Left ventricle myocardium inferior (tissue), 1 donor: ENCODE measurements at regions not wholly inside any gene's neighbourhood (a gene's known extent, or its start where the extent isn't known, plus 50 kb on each side); places are given as distances from the start of the nearest gene placed in this dataset.

Source experiments
- DNase-seq: peaks from one replicate; pipeline ENCODE4 v3.0.0-alpha.2; 2020
- H3K27ac ChIP-seq: fragments of 200-600 bp; replicated peaks from 2 replicates; pipeline ENCODE4 v1.8.0; 2021
- H3K27me3 ChIP-seq: fragments of 200-600 bp; 2 replicates; pipeline ENCODE4 v1.8.0; 2021; ENCODE audit warnings: low read depth
- H3K36me3 ChIP-seq: fragments of 200-600 bp; 2 replicates; pipeline ENCODE4 v1.8.0; 2021
- H3K4me1 ChIP-seq: fragments of 200-600 bp; 2 replicates; pipeline ENCODE4 v1.8.0; 2021
- H3K4me3 ChIP-seq: fragments of 200-600 bp; 2 replicates; pipeline ENCODE4 v1.8.0; 2021; ENCODE audit warnings: mild to moderate bottlenecking, moderate library complexity
- H3K9me3 ChIP-seq: fragments of 200-600 bp; replicated peaks from 2 replicates; pipeline ENCODE4 v1.8.0; 2021
- CTCF ChIP-seq: fragments of 200-600 bp; IDR thresholded peaks from 2 replicates; pipeline ENCODE4 v1.8.0; 2021; ENCODE audit warnings: antibody characterized with exemption, mild to moderate bottlenecking, borderline replicate concordance
- intact Hi-C: fragments of 100-400 bp; cut with micrococcal nuclease; formaldehyde crosslinking; loops from one replicate; pipeline ENCODE4 v1.11.0; 2022
- donor health status: DM: no; HTN: yes; CAD: no; lungs with severe emphysema.

- Histone ChIP-seq H3K27me3 (no peaks in the 10 kb centered on the region), H3K9me3 (peaks cover 25% of the 10 kb centered on the region), H3K36me3 (no peaks in the 10 kb centered on the region), H3K27ac (no peak overlapping the region), H3K4me1 (no peaks in the 10 kb centered on the region), H3K4me3 (no peak overlapping the region)
- TF ChIP-seq CTCF: no peak
- intact Hi-C loops: no loop called here
- DNase-seq: no peak
These were observed 58.1 kb upstream of the MYT1L start for GRCh38 chr2:2389215-2389614.
